ENCODE measurements at regions not wholly inside any gene's neighbourhood (a gene's known extent, or its start where the extent isn't known, plus 50 kb on each side); places are given as distances from the start of the nearest gene placed in this dataset.

- in situ Hi-C loops (cut with MboI; ENCODE audit: low pct_ligation_motif_present in 1 of 4, low pct_unique_long_range_greater_than_20kb in 1 of 4, low sequenced_read_pairs in 3 of 4) (no loop called here), intact Hi-C loops (cut with DNase I; ENCODE audit: low total_unique reads) (no loop called here)
- Histone ChIP-seq H3K36me3 (no peaks in the 10 kb centered on the region), H3K9me3 (no peaks in the 10 kb centered on the region), H3K27me3 (no peaks in the 10 kb centered on the region), H3K4me3 (no peak overlapping the region), H3K4me1 (no peaks in the 10 kb centered on the region), H3K27ac (peak overlapping the region in 1 of 4 donors; percentile 5)
- TF ChIP-seq CTCF (IDR thresholded peaks at IDR 0.05): no peak
- TF ChIP-seq POLR2AphosphoS5 (IDR thresholded peaks at IDR 0.05): no peak
- no peak for TF ChIP-seq POLR2A (IDR thresholded peaks at IDR 0.05)
- TF ChIP-seq EP300 (IDR thresholded peaks at IDR 0.05; ENCODE audit: low read depth): no peak
- WGBS, 2 donors (ENCODE audit: low coverage in 1 of 2): 87 to 95% methylated on average over 2 of the region's 2 CpGs
- DNase-seq: no peak
These were observed 61.2 kb upstream of the NOCT start for GRCh38 chr4:138954428-138954827.

- Histone ChIP-seq H3K4me1 (no peaks in the 10 kb centered on the region), H3K27me3 (no peaks in the 10 kb centered on the region), H3K9me3 (no peaks in the 10 kb centered on the region), H3K36me3 (no peaks in the 10 kb centered on the region), H3K4me3 (no peak overlapping the region), H3K27ac (peak overlapping the region in 2 of 4 donors; percentile 5 to 25)
- DNase-seq: no peak
- in situ Hi-C loops (cut with MboI; ENCODE audit: low pct_ligation_motif_present in 1 of 4, low pct_unique_long_range_greater_than_20kb in 1 of 4, low sequenced_read_pairs in 3 of 4): no loop called here
- TF ChIP-seq EP300 (IDR thresholded peaks at IDR 0.05; ENCODE audit: low read depth): no peak
- TF ChIP-seq POLR2AphosphoS5 (IDR thresholded peaks at IDR 0.05): no peak
- TF ChIP-seq CTCF (IDR thresholded peaks at IDR 0.05): no peak
- no peak for TF ChIP-seq POLR2A (IDR thresholded peaks at IDR 0.05)
- intact Hi-C loops (cut with DNase I; ENCODE audit: low total_unique reads): no loop called here
- WGBS, 2 donors (ENCODE audit: low coverage in 1 of 2): 13 to 33% methylated on average over 1 to 2 of the region's 2 CpGs
These were observed 61.6 kb upstream of the NOCT start for GRCh38 chr4:138953961-138954371.

GRCh38 chr4:138952411-138952810 lies 63.2 kb upstream of the NOCT start:
- in situ Hi-C loops (cut with MboI; ENCODE audit: low pct_ligation_motif_present in 1 of 4, low pct_unique_long_range_greater_than_20kb in 1 of 4, low sequenced_read_pairs in 3 of 4): no loop called here
- no peak for DNase-seq
- H3K4me1 ChIP-seq: no peaks in the 10 kb centered on the region
- H3K36me3 ChIP-seq: no peaks in the 10 kb centered on the region
- H3K27me3 ChIP-seq: no peaks in the 10 kb centered on the region
- intact Hi-C loops (cut with DNase I; ENCODE audit: low total_unique reads): no loop called here
- H3K27ac ChIP-seq: no peak overlapping the region
- H3K4me3 ChIP-seq: no peak overlapping the region
- H3K9me3 ChIP-seq: no peaks in the 10 kb centered on the region
- TF ChIP-seq EP300 (IDR thresholded peaks at IDR 0.05; ENCODE audit: low read depth) (no peak), POLR2AphosphoS5 (IDR thresholded peaks at IDR 0.05) (no peak), POLR2A (IDR thresholded peaks at IDR 0.05) (no peak), CTCF (IDR thresholded peaks at IDR 0.05) (no peak)

GRCh38 chr4:138951764-138952163 lies 63.8 kb upstream of the NOCT start:
- no peaks in the 10 kb centered on the region for H3K4me1 ChIP-seq
- in situ Hi-C loops (cut with MboI; ENCODE audit: low pct_ligation_motif_present in 1 of 4, low pct_unique_long_range_greater_than_20kb in 1 of 4, low sequenced_read_pairs in 3 of 4) (no loop called here), intact Hi-C loops (cut with DNase I; ENCODE audit: low total_unique reads) (no loop called here)
- H3K27ac ChIP-seq: no peak overlapping the region
- H3K9me3 ChIP-seq: no peaks in the 10 kb centered on the region
- DNase-seq: no peak
- WGBS, 2 donors (ENCODE audit: low coverage in 1 of 2): 50 to 71% methylated on average over 1 of the region's 1 CpG
- no peak for TF ChIP-seq EP300 (IDR thresholded peaks at IDR 0.05; ENCODE audit: low read depth)
- no peak for TF ChIP-seq POLR2A (IDR thresholded peaks at IDR 0.05)
- no peak for TF ChIP-seq CTCF (IDR thresholded peaks at IDR 0.05)
- no peak for TF ChIP-seq POLR2AphosphoS5 (IDR thresholded peaks at IDR 0.05)
- no peaks in the 10 kb centered on the region for H3K36me3 ChIP-seq
- no peak overlapping the region for H3K4me3 ChIP-seq
- H3K27me3 ChIP-seq: no peaks in the 10 kb centered on the region
